OCI-M2 (cell line): ENCODE measurements at regions not wholly inside any gene's neighbourhood (a gene's known extent, or its start where the extent isn't known, plus 50 kb on each side); places are given as distances from the start of the nearest gene placed in this dataset.
"Not testable (repeated sequence)": the region's sequence is repeated elsewhere in the genome, so short reads cannot be mapped to it uniquely, and the experiment has no call there.

ENCODE experiments used
- DNase-seq: peaks from one replicate; lab custom pipeline; 2025; ENCODE audit not compliant: unreplicated experiment; lab: John Stamatoyannopoulos, UW

GRCh38 chr1:222074317-222074716 is 332.4 kb upstream of the DUSP10 start:
- no peak for DNase-seq

- no peak for DNase-seq
These were observed 331.6 kb upstream of the DUSP10 start for GRCh38 chr1:222073307-222073995.

- DNase-seq = no peak
These were observed 329.5 kb upstream of the DUSP10 start for GRCh38 chr1:222071387-222071786.

- DNase-seq = no peak
These were observed 327.0 kb upstream of the DUSP10 start for GRCh38 chr1:222068937-222069336.

- no peak for DNase-seq
These were observed 326.2 kb upstream of the DUSP10 start for GRCh38 chr1:222068101-222068500.

GRCh38 chr1:222066539-222066938 is 324.6 kb upstream of the DUSP10 start:
- DNase-seq = no peak

- DNase-seq = no peak
These were observed 323.3 kb upstream of the DUSP10 start for GRCh38 chr1:222065234-222065633.

- DNase-seq = no peak
These were observed 322.7 kb upstream of the DUSP10 start for GRCh38 chr1:222064388-222065211.

- DNase-seq = no peak
These were observed 320.8 kb upstream of the DUSP10 start for GRCh38 chr1:222062640-222063039.

- DNase-seq = no peak
These were observed 319.9 kb upstream of the DUSP10 start for GRCh38 chr1:222061711-222062359.

GRCh38 chr1:222060210-222060916 is 318.5 kb upstream of the DUSP10 start:
- no peak for DNase-seq

- DNase-seq = no peak
These were observed 316.4 kb upstream of the DUSP10 start for GRCh38 chr1:222058249-222058648.

GRCh38 chr1:222057162-222057561 is 315.3 kb upstream of the DUSP10 start:
- DNase-seq = no peak

- DNase-seq = no peak
These were observed 312.5 kb upstream of the DUSP10 start for GRCh38 chr1:222054416-222054815.

GRCh38 chr1:222053790-222054294 is 312.0 kb upstream of the DUSP10 start:
- no peak for DNase-seq

GRCh38 chr1:222051311-222051710 is 309.4 kb upstream of the DUSP10 start:
- not testable (repeated sequence) for DNase-seq

GRCh38 chr1:222049661-222050060 is 307.8 kb upstream of the DUSP10 start:
- DNase-seq = not testable (repeated sequence)

- no peak for DNase-seq
These were observed 307.3 kb upstream of the DUSP10 start for GRCh38 chr1:222049176-222049575.

- DNase-seq = no peak
These were observed 306.3 kb upstream of the DUSP10 start for GRCh38 chr1:222048094-222048595.

- DNase-seq = no peak
These were observed 305.5 kb upstream of the DUSP10 start for GRCh38 chr1:222047366-222047765.
